ENCODE measurements at regions not wholly inside any gene's neighbourhood (a gene's known extent, or its start where the extent isn't known, plus 50 kb on each side); places are given as distances from the start of the nearest gene placed in this dataset.

- H3K4me3 ChIP-seq (ENCODE audit: low read depth, low read length): no peak overlapping the region
- no peak for DNase-seq
- H2AK5ac ChIP-seq (ENCODE audit: low read length): no peak overlapping the region
- no peak overlapping the region for H3K4ac ChIP-seq (ENCODE audit: low read depth, low read length)
- H3K18ac ChIP-seq (ENCODE audit: low read length): no peak overlapping the region
- no peak overlapping the region for H2BK5ac ChIP-seq (ENCODE audit: low read depth, low read length, poor library complexity)
- no peak overlapping the region for H4K91ac ChIP-seq (ENCODE audit: low read depth, low read length)
- no peak overlapping the region for H3K9ac ChIP-seq (ENCODE audit: low read length)
- peaks cover 14 to 27% of the 10 kb centered on the region in 2 experiments for H3K4me1 ChIP-seq (ENCODE audit: control insufficient read depth in 1 of 2, insufficient read depth in 2 of 2, low read length in 2 of 2)
- H3K14ac ChIP-seq (ENCODE audit: low read length): no peak overlapping the region
- no peaks in the 10 kb centered on the region for H3K36me3 ChIP-seq (ENCODE audit: control insufficient read depth in 1 of 2, insufficient read depth in 2 of 2, low read length in 2 of 2)
- H3K27ac ChIP-seq (ENCODE audit: low read depth, low read length): no peak overlapping the region
- H2BK12ac ChIP-seq (ENCODE audit: low read length): no peak overlapping the region
- no peak overlapping the region for H4K12ac ChIP-seq (ENCODE audit: low read depth, low read length)
- no peak overlapping the region for H2BK120ac ChIP-seq (ENCODE audit: insufficient read depth, low read length, poor library complexity)
- no peak overlapping the region for H3K4me2 ChIP-seq (ENCODE audit: low read length)
- no peak overlapping the region for H4K8ac ChIP-seq (ENCODE audit: low read depth, low read length)
- no peaks in the 10 kb centered on the region for H3K9me3 ChIP-seq (ENCODE audit: insufficient read depth, low read depth, low read length)
- no peak overlapping the region for H2AFZ ChIP-seq (ENCODE audit: insufficient read depth, low read length, poor library complexity)
- H3K23ac ChIP-seq (ENCODE audit: low read length): no peak overlapping the region
- peaks cover 12% of the 10 kb centered on the region for H3K79me1 ChIP-seq (ENCODE audit: low read length)
- H3K79me2 ChIP-seq (ENCODE audit: control insufficient read depth, insufficient read depth, low read length, poor library complexity): no peaks in the 10 kb centered on the region
- no peaks in the 10 kb centered on the region for H3K27me3 ChIP-seq (ENCODE audit: insufficient read depth, low read length)
- WGBS (ENCODE audit: extremely low coverage, insufficient coverage, insufficient read length): no CpG with 5 or more reads among the region's 2 CpGs
Observed at GRCh38 chr11:129292092-129292491, 83.6 kb upstream of the BARX2 start.

- no CpG with 5 or more reads among the region's 5 CpGs for WGBS (ENCODE audit: extremely low coverage, insufficient coverage, insufficient read length)
- Histone ChIP-seq H3K4me2 (ENCODE audit: low read length) (peak overlapping the region; percentile 14), H4K12ac (ENCODE audit: low read depth, low read length) (no peak overlapping the region), H3K18ac (ENCODE audit: low read length) (no peak overlapping the region), H2BK5ac (ENCODE audit: low read depth, low read length, poor library complexity) (peak overlapping the region; percentile 23), H3K9ac (ENCODE audit: low read length) (no peak overlapping the region), H4K91ac (ENCODE audit: low read depth, low read length) (no peak overlapping the region), H3K23ac (ENCODE audit: low read length) (no peak overlapping the region), H3K14ac (ENCODE audit: low read length) (no peak overlapping the region), H2AFZ (ENCODE audit: insufficient read depth, low read length, poor library complexity) (no peak overlapping the region), H3K79me1 (ENCODE audit: low read length) (peaks cover 12% of the 10 kb centered on the region), H2BK120ac (ENCODE audit: insufficient read depth, low read length, poor library complexity) (no peak overlapping the region), H3K27ac (ENCODE audit: low read depth, low read length) (peak overlapping the region; percentile 62), H3K9me3 (ENCODE audit: insufficient read depth, low read depth, low read length) (no peaks in the 10 kb centered on the region), H3K4me1 (ENCODE audit: control insufficient read depth in 1 of 2, insufficient read depth in 2 of 2, low read length in 2 of 2) (peaks cover 14 to 29% of the 10 kb centered on the region in 2 experiments), H3K27me3 (ENCODE audit: insufficient read depth, low read length) (no peaks in the 10 kb centered on the region), H3K79me2 (ENCODE audit: control insufficient read depth, insufficient read depth, low read length, poor library complexity) (no peaks in the 10 kb centered on the region), H3K36me3 (ENCODE audit: control insufficient read depth in 1 of 2, insufficient read depth in 2 of 2, low read length in 2 of 2) (no peaks in the 10 kb centered on the region), H2AK5ac (ENCODE audit: low read length) (no peak overlapping the region), H2BK12ac (ENCODE audit: low read length) (peak overlapping the region; percentile 45), H3K4me3 (ENCODE audit: low read depth, low read length) (no peak overlapping the region), H4K8ac (ENCODE audit: low read depth, low read length) (peak overlapping the region; percentile 41), H3K4ac (ENCODE audit: low read depth, low read length) (no peak overlapping the region)
- no peak for DNase-seq
Observed at GRCh38 chr11:129291546-129291945, 84.1 kb upstream of the BARX2 start.

- H3K4me2 ChIP-seq (ENCODE audit: low read length): no peak overlapping the region
- no peak for DNase-seq
- no peak overlapping the region for H2BK12ac ChIP-seq (ENCODE audit: low read length)
- H4K91ac ChIP-seq (ENCODE audit: low read depth, low read length): no peak overlapping the region
- H3K27me3 ChIP-seq (ENCODE audit: insufficient read depth, low read length): no peaks in the 10 kb centered on the region
- no peaks in the 10 kb centered on the region for H3K9me3 ChIP-seq (ENCODE audit: insufficient read depth, low read depth, low read length)
- H3K14ac ChIP-seq (ENCODE audit: low read length): no peak overlapping the region
- no peak overlapping the region for H2BK120ac ChIP-seq (ENCODE audit: insufficient read depth, low read length, poor library complexity)
- peak overlapping the region; percentile 26 for H3K27ac ChIP-seq (ENCODE audit: low read depth, low read length)
- H3K79me1 ChIP-seq (ENCODE audit: low read length): peaks cover 8% of the 10 kb centered on the region
- H3K4me1 ChIP-seq (ENCODE audit: control insufficient read depth in 1 of 2, insufficient read depth in 2 of 2, low read length in 2 of 2): peaks cover 10 to 23% of the 10 kb centered on the region in 2 experiments
- no peak overlapping the region for H4K12ac ChIP-seq (ENCODE audit: low read depth, low read length)
- H3K9ac ChIP-seq (ENCODE audit: low read length): no peak overlapping the region
- no peak overlapping the region for H2BK5ac ChIP-seq (ENCODE audit: low read depth, low read length, poor library complexity)
- H3K79me2 ChIP-seq (ENCODE audit: control insufficient read depth, insufficient read depth, low read length, poor library complexity): no peaks in the 10 kb centered on the region
- H3K36me3 ChIP-seq (ENCODE audit: control insufficient read depth in 1 of 2, insufficient read depth in 2 of 2, low read length in 2 of 2): no peaks in the 10 kb centered on the region
- no CpG with 5 or more reads among the region's 7 CpGs for WGBS (ENCODE audit: extremely low coverage, insufficient coverage, insufficient read length)
- no peak overlapping the region for H4K8ac ChIP-seq (ENCODE audit: low read depth, low read length)
- H3K18ac ChIP-seq (ENCODE audit: low read length): no peak overlapping the region
- H2AFZ ChIP-seq (ENCODE audit: insufficient read depth, low read length, poor library complexity): no peak overlapping the region
- no peak overlapping the region for H2AK5ac ChIP-seq (ENCODE audit: low read length)
- no peak overlapping the region for H3K23ac ChIP-seq (ENCODE audit: low read length)
- no peak overlapping the region for H3K4me3 ChIP-seq (ENCODE audit: low read depth, low read length)
- no peak overlapping the region for H3K4ac ChIP-seq (ENCODE audit: low read depth, low read length)
Observed at GRCh38 chr11:129290966-129291365, 84.7 kb upstream of the BARX2 start.

- no peaks in the 10 kb centered on the region for H3K79me2 ChIP-seq (ENCODE audit: control insufficient read depth, insufficient read depth, low read length, poor library complexity)
- no peak overlapping the region for H3K14ac ChIP-seq (ENCODE audit: low read length)
- peak overlapping the region; percentile 43 for H2BK120ac ChIP-seq (ENCODE audit: insufficient read depth, low read length, poor library complexity)
- no peak overlapping the region for H3K27ac ChIP-seq (ENCODE audit: low read depth, low read length)
- peaks cover 3 to 16% of the 10 kb centered on the region in 2 experiments for H3K4me1 ChIP-seq (ENCODE audit: control insufficient read depth in 1 of 2, insufficient read depth in 2 of 2, low read length in 2 of 2)
- H2AK5ac ChIP-seq (ENCODE audit: low read length): no peak overlapping the region
- H3K9me3 ChIP-seq (ENCODE audit: insufficient read depth, low read depth, low read length): no peaks in the 10 kb centered on the region
- H3K27me3 ChIP-seq (ENCODE audit: insufficient read depth, low read length): no peaks in the 10 kb centered on the region
- H3K4ac ChIP-seq (ENCODE audit: low read depth, low read length): no peak overlapping the region
- H4K8ac ChIP-seq (ENCODE audit: low read depth, low read length): no peak overlapping the region
- H3K9ac ChIP-seq (ENCODE audit: low read length): no peak overlapping the region
- H2BK12ac ChIP-seq (ENCODE audit: low read length): peak overlapping the region; percentile 47
- no peak overlapping the region for H4K91ac ChIP-seq (ENCODE audit: low read depth, low read length)
- H2BK5ac ChIP-seq (ENCODE audit: low read depth, low read length, poor library complexity): no peak overlapping the region
- no peak overlapping the region for H2AFZ ChIP-seq (ENCODE audit: insufficient read depth, low read length, poor library complexity)
- H3K36me3 ChIP-seq (ENCODE audit: control insufficient read depth in 1 of 2, insufficient read depth in 2 of 2, low read length in 2 of 2): no peaks in the 10 kb centered on the region
- H3K4me2 ChIP-seq (ENCODE audit: low read length): no peak overlapping the region
- H4K12ac ChIP-seq (ENCODE audit: low read depth, low read length): no peak overlapping the region
- no peak overlapping the region for H3K4me3 ChIP-seq (ENCODE audit: low read depth, low read length)
- H3K18ac ChIP-seq (ENCODE audit: low read length): no peak overlapping the region
- H3K79me1 ChIP-seq (ENCODE audit: low read length): peaks cover 4% of the 10 kb centered on the region
- WGBS (ENCODE audit: extremely low coverage, insufficient coverage, insufficient read length): no CpG with 5 or more reads among the region's 13 CpGs
- DNase-seq: no peak
- H3K23ac ChIP-seq (ENCODE audit: low read length): no peak overlapping the region
Observed at GRCh38 chr11:129289350-129290040, 86.2 kb upstream of the BARX2 start.
